Mammary epithelial cell (primary cell): ENCODE measurements at regions not wholly inside any gene's neighbourhood (a gene's known extent, or its start where the extent isn't known, plus 50 kb on each side); places are given as distances from the start of the nearest gene placed in this dataset.

Experiments used
- CTCF ChIP-seq, 2 donors: IDR thresholded peaks in 1 of 2; conservative IDR thresholded peaks in 1 of 2; 2 replicates each; pipeline ENCODE4 v1.5.1; 2011 to 2012; ENCODE audit warnings: inconsistent platforms in 2 of 2, low read length in 2 of 2, mild to moderate bottlenecking in 2 of 2, control low read depth in 1 of 2, low read depth in 1 of 2; ENCODE audit not compliant: insufficient read depth in 1 of 2; ENCODE audit errors: extremely low read depth in 1 of 2
- EZH2 ChIP-seq: IDR thresholded peaks from 2 replicates; pipeline ENCODE4 v1.6.1; 2012; ENCODE audit warnings: low read length, inconsistent platforms, borderline replicate concordance

GRCh38 chr20:22807045-22807444 is 222.7 kb upstream of the FOXA2 start:
- no peak for TF ChIP-seq CTCF (conservative IDR thresholded peaks at IDR 0.05 in 1 of 2, IDR thresholded peaks at IDR 0.05 in 1 of 2; ENCODE audit: extremely low read depth in 1 of 2, insufficient read depth in 1 of 2, low read depth in 1 of 2, low read length in 2 of 2)
- TF ChIP-seq EZH2, result no peak
